Progenitor cell of endocrine pancreas (in vitro differentiated cells): ENCODE measurements at regions not wholly inside any gene's neighbourhood (a gene's known extent, or its start where the extent isn't known, plus 50 kb on each side); places are given as distances from the start of the nearest gene placed in this dataset.

Experiments
- DNase-seq: peaks from one replicate; pipeline ENCODE4 v3.0.0; 2021; ENCODE audit warnings: low spot score; ENCODE audit not compliant: unreplicated experiment
- H3K27ac Mint-ChIP-seq: 2 replicates; pipeline ENCODE4 v1.8.0; 2021; ENCODE audit warnings: mild to moderate bottlenecking, moderate library complexity, mixed read lengths
- H3K27me3 Mint-ChIP-seq: 2 replicates; pipeline ENCODE4 v1.8.0; 2021; ENCODE audit warnings: mixed read lengths
- H3K36me3 Mint-ChIP-seq: 2 replicates; pipeline ENCODE4 v1.8.0; 2022; ENCODE audit warnings: mixed read lengths; ENCODE audit not compliant: insufficient read depth
- H3K4me1 Mint-ChIP-seq: 2 replicates; pipeline ENCODE4 v1.8.0; 2021; ENCODE audit warnings: low read depth, mixed read lengths
- H3K4me3 Mint-ChIP-seq: 2 replicates; pipeline ENCODE4 v1.8.0; 2021; ENCODE audit warnings: low read depth, mild to moderate bottlenecking, moderate library complexity, mixed read lengths
- H3K9me3 Mint-ChIP-seq: 2 replicates; pipeline ENCODE4 v1.8.0; 2021; ENCODE audit warnings: low read depth, mixed read lengths
- TF ChIP-seq, protein P1 (sequence below): fragments of 200-600 bp; sonication (generic); IDR thresholded peaks from one replicate; pipeline ENCODE4 v1.5.0; 2021; ENCODE audit warnings: antibody characterized with exemption, mild to moderate bottlenecking; ENCODE audit not compliant: unreplicated experiment

DNA sequence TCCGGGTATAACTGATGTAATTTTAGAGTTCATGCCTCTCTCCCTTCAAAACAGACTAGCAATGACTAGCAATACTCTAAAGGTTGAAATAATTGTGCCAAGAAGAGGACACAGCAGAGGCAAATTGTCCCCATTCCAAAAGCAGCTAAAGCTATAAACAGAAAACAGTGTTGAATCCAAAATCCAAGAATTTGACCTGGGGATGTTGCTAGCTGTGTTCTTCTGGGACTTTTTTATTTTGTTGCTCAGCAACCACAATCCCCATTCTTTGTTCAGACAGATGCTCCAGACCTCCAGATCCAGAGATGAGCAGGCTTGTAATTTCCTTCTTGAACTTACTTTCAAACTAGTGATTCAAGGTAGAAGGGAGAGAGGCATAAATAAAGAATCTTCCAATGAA lies 191.5 kb downstream of the FOXB1 start:
- DNase-seq: no peak
- Mint-ChIP-seq H3K4me1 (no peaks in the 10 kb centered on the region), H3K27me3 (peaks cover 13% of the 10 kb centered on the region)

GRCh38 chr15:60204131-60204885 lies 193.5 kb downstream of the ANXA2 start:
- no peak overlapping the region for H3K27ac Mint-ChIP-seq
- peaks cover 15% of the 10 kb centered on the region for H3K27me3 Mint-ChIP-seq
- no peaks in the 10 kb centered on the region for H3K9me3 Mint-ChIP-seq
- no peak overlapping the region for H3K4me3 Mint-ChIP-seq
- peaks cover 5% of the 10 kb centered on the region for H3K4me1 Mint-ChIP-seq
- DNase-seq: no peak
- H3K36me3 Mint-ChIP-seq: no peaks in the 10 kb centered on the region
- TF ChIP-seq, protein P1, sequence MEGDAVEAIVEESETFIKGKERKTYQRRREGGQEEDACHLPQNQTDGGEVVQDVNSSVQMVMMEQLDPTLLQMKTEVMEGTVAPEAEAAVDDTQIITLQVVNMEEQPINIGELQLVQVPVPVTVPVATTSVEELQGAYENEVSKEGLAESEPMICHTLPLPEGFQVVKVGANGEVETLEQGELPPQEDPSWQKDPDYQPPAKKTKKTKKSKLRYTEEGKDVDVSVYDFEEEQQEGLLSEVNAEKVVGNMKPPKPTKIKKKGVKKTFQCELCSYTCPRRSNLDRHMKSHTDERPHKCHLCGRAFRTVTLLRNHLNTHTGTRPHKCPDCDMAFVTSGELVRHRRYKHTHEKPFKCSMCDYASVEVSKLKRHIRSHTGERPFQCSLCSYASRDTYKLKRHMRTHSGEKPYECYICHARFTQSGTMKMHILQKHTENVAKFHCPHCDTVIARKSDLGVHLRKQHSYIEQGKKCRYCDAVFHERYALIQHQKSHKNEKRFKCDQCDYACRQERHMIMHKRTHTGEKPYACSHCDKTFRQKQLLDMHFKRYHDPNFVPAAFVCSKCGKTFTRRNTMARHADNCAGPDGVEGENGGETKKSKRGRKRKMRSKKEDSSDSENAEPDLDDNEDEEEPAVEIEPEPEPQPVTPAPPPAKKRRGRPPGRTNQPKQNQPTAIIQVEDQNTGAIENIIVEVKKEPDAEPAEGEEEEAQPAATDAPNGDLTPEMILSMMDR: no peak

More for the DNA sequence above, 191.5 kb downstream of the FOXB1 start:
- Mint-ChIP-seq H3K27ac (no peak overlapping the region), H3K4me3 (no peak overlapping the region), H3K9me3 (no peaks in the 10 kb centered on the region), H3K36me3 (no peaks in the 10 kb centered on the region)
- TF ChIP-seq, protein P1: no peak

GRCh38 chr15:60208709-60209108 lies 189.1 kb downstream of the ANXA2 start:
- Mint-ChIP-seq H3K27ac (no peak overlapping the region), H3K27me3 (peaks cover 15% of the 10 kb centered on the region), H3K4me3 (no peak overlapping the region), H3K9me3 (no peaks in the 10 kb centered on the region), H3K36me3 (no peaks in the 10 kb centered on the region), H3K4me1 (peaks cover 2% of the 10 kb centered on the region)
- no peak for DNase-seq
- TF ChIP-seq, protein P1: no peak

GRCh38 chr15:60212536-60212935 lies 185.2 kb downstream of the ANXA2 start:
- no peak overlapping the region for H3K27ac Mint-ChIP-seq
- no peaks in the 10 kb centered on the region for H3K4me1 Mint-ChIP-seq
- no peak overlapping the region for H3K4me3 Mint-ChIP-seq
- TF ChIP-seq, protein P1: no peak
- peaks cover 4% of the 10 kb centered on the region for H3K27me3 Mint-ChIP-seq
- H3K36me3 Mint-ChIP-seq: no peaks in the 10 kb centered on the region
- no peaks in the 10 kb centered on the region for H3K9me3 Mint-ChIP-seq
- DNase-seq: no peak

- no peak overlapping the region for H3K27ac Mint-ChIP-seq
- no peaks in the 10 kb centered on the region for H3K4me1 Mint-ChIP-seq
- H3K27me3 Mint-ChIP-seq: peaks cover 4% of the 10 kb centered on the region
- no peak for DNase-seq
- TF ChIP-seq, protein P1: no peak
- H3K36me3 Mint-ChIP-seq: no peaks in the 10 kb centered on the region
- no peaks in the 10 kb centered on the region for H3K9me3 Mint-ChIP-seq
- no peak overlapping the region for H3K4me3 Mint-ChIP-seq
These were observed 184.3 kb downstream of the ANXA2 start for GRCh38 chr15:60213377-60214000.
